HepG2 (cell line): ENCODE measurements at regions not wholly inside any gene's neighbourhood (a gene's known extent, or its start where the extent isn't known, plus 50 kb on each side); places are given as distances from the start of the nearest gene placed in this dataset.

ENCODE experiments used
- EZH2 ChIP-seq: conservative IDR thresholded peaks from 2 replicates; pipeline ENCODE4 v1.6.1; 2012; ENCODE audit warnings: mild to moderate bottlenecking, low read depth, low read length, moderate library complexity
- MLLT10 ChIP-seq: sonication (generic); formaldehyde crosslinking; IDR thresholded peaks from 2 replicates; pipeline ENCODE4 v1.4.0; 2020; ENCODE audit warnings: missing genetic modification reagents
- POLR2A ChIP-seq, 2 experiments: IDR thresholded peaks; 2 replicates each; pipeline ENCODE4 v1.6.1; 2011; ENCODE audit warnings: low read depth in 2 of 2, low read length in 2 of 2, mild to moderate bottlenecking in 1 of 2, moderate library complexity in 1 of 2; ENCODE audit not compliant: insufficient read depth in 1 of 2
- RNF2 ChIP-seq: fragments of 450-650 bp; conservative IDR thresholded peaks from 2 replicates; pipeline ENCODE4 v1.6.1; 2016; ENCODE audit warnings: low read depth
- TBX3 ChIP-seq: fragments of 450-650 bp; IDR thresholded peaks from 2 replicates; pipeline ENCODE4 v1.6.1; 2017; ENCODE audit warnings: antibody characterized with exemption, mild to moderate bottlenecking, inconsistent platforms, borderline replicate concordance
- TCF7L2 ChIP-seq: IDR thresholded peaks from 2 replicates; pipeline ENCODE4 v1.6.1; 2011; ENCODE audit warnings: mild to moderate bottlenecking, low read depth, low read length, moderate library complexity
- ZFP62 ChIP-seq: sonication (generic); formaldehyde crosslinking; IDR thresholded peaks from 2 replicates; pipeline ENCODE4 v1.4.0; 2020; ENCODE audit warnings: missing genetic modification reagents
- ZMYM2 ChIP-seq: sonication (generic); formaldehyde crosslinking; IDR thresholded peaks from 2 replicates; pipeline ENCODE4 v1.8.0; 2022; ENCODE audit warnings: mild to moderate bottlenecking, missing genetic modification reagents
- ZNF180 ChIP-seq: sonication (generic); formaldehyde crosslinking; IDR thresholded peaks from 2 replicates; pipeline ENCODE4 v1.4.0; 2020; ENCODE audit warnings: low read depth, missing genetic modification reagents, borderline replicate concordance
- ZNF263 ChIP-seq: sonication (generic); formaldehyde crosslinking; IDR thresholded peaks from 2 replicates; pipeline ENCODE4 v1.4.0; 2020; ENCODE audit warnings: missing genetic modification reagents
- TF ChIP-seq, protein P1 (sequence below): sonication (generic); formaldehyde crosslinking; IDR thresholded peaks from 2 replicates; pipeline ENCODE4 v1.5.0; 2020; ENCODE audit warnings: mild to moderate bottlenecking, missing genetic modification reagents, moderate library complexity
- TF ChIP-seq, protein P2 (sequence below): sonication (generic); formaldehyde crosslinking; IDR thresholded peaks from 2 replicates; pipeline ENCODE4 v1.5.1; 2020; ENCODE audit warnings: mild to moderate bottlenecking, moderate library complexity, missing genetic modification reagents

DNA sequence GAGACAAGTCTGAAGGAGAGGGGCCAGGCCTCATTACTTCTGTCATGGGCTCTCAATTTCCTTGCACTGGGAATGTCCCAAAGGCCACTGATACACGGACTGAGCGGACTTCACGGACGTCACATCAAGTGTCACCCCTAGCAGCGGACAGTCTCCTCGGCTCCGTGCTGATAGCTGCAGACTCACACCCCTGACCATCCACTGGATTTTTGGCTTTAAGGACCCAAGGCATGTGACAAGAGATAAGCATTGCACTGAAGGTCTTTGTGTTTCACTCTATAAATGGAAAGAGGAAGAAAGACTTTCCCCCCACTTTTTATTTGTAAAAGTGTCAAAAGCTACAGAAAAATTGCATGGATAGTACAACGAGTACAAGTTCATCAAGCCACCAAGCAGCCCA is 200.4 kb upstream of the FGGY start:
- TF ChIP-seq, protein P1, sequence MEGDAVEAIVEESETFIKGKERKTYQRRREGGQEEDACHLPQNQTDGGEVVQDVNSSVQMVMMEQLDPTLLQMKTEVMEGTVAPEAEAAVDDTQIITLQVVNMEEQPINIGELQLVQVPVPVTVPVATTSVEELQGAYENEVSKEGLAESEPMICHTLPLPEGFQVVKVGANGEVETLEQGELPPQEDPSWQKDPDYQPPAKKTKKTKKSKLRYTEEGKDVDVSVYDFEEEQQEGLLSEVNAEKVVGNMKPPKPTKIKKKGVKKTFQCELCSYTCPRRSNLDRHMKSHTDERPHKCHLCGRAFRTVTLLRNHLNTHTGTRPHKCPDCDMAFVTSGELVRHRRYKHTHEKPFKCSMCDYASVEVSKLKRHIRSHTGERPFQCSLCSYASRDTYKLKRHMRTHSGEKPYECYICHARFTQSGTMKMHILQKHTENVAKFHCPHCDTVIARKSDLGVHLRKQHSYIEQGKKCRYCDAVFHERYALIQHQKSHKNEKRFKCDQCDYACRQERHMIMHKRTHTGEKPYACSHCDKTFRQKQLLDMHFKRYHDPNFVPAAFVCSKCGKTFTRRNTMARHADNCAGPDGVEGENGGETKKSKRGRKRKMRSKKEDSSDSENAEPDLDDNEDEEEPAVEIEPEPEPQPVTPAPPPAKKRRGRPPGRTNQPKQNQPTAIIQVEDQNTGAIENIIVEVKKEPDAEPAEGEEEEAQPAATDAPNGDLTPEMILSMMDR (CRISPR knock-in tag), result no peak
- TF ChIP-seq MLLT10 (CRISPR knock-in tag) (no peak), EZH2 (no peak), RNF2 (no peak), ZNF263 (CRISPR knock-in tag) (no peak), TCF7L2 (no peak), ZNF180 (no peak), ZFP62 (CRISPR knock-in tag) (no peak), TBX3 (no peak), POLR2A (IDR thresholded peaks at IDR 0.05; ENCODE audit: insufficient read depth in 1 of 2, low read depth in 2 of 2, low read length in 2 of 2) (no peak), ZMYM2 (CRISPR knock-in tag) (no peak)
- TF ChIP-seq, protein P2, sequence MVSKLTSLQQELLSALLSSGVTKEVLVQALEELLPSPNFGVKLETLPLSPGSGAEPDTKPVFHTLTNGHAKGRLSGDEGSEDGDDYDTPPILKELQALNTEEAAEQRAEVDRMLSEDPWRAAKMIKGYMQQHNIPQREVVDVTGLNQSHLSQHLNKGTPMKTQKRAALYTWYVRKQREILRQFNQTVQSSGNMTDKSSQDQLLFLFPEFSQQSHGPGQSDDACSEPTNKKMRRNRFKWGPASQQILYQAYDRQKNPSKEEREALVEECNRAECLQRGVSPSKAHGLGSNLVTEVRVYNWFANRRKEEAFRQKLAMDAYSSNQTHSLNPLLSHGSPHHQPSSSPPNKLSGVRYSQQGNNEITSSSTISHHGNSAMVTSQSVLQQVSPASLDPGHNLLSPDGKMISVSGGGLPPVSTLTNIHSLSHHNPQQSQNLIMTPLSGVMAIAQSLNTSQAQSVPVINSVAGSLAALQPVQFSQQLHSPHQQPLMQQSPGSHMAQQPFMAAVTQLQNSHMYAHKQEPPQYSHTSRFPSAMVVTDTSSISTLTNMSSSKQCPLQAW (CRISPR knock-in tag), result no peak
